H9 (cell line): ENCODE measurements at regions not wholly inside any gene's neighbourhood (a gene's known extent, or its start where the extent isn't known, plus 50 kb on each side); places are given as distances from the start of the nearest gene placed in this dataset.

Source experiments
- DNase-seq: peaks from one replicate; pipeline ENCODE4 v3.0.0-alpha.2; 2017
- H2AFZ ChIP-seq: one replicate; pipeline ENCODE4 v1.6.1; 2013; ENCODE audit warnings: mild to moderate bottlenecking, low read length, control low read depth, moderate library complexity
- H2AK5ac ChIP-seq: 2 replicates; pipeline ENCODE4 v1.6.1; 2013; ENCODE audit warnings: low read length, control low read depth, mixed read lengths; ENCODE audit not compliant: insufficient read length
- H2BK120ac ChIP-seq: one replicate; pipeline ENCODE4 v1.6.1; 2013; ENCODE audit warnings: low read depth, mild to moderate bottlenecking, low read length, control low read depth, inconsistent platforms; ENCODE audit not compliant: poor library complexity, severe bottlenecking
- H2BK12ac ChIP-seq: 2 replicates; pipeline ENCODE4 v1.6.1; 2013; ENCODE audit warnings: low read length, control low read depth, mixed read lengths, low read depth; ENCODE audit not compliant: insufficient read length
- H2BK15ac ChIP-seq: 2 replicates; pipeline ENCODE4 v1.6.1; 2013; ENCODE audit warnings: low read depth, low read length, control low read depth
- H2BK20ac ChIP-seq: one replicate; pipeline ENCODE4 v1.6.1; 2013; ENCODE audit warnings: low read depth, mild to moderate bottlenecking, low read length, control low read depth, inconsistent platforms; ENCODE audit not compliant: poor library complexity, severe bottlenecking
- H2BK5ac ChIP-seq: 2 replicates; pipeline ENCODE4 v1.6.1; 2013; ENCODE audit warnings: low read length, control low read depth, mixed read lengths; ENCODE audit not compliant: insufficient read length
- H3K14ac ChIP-seq: 2 replicates; pipeline ENCODE4 v1.6.1; 2013; ENCODE audit warnings: low read length, control low read depth; ENCODE audit not compliant: insufficient read depth
- H3K18ac ChIP-seq: 2 replicates; pipeline ENCODE4 v1.6.1; 2013; ENCODE audit warnings: low read depth, mild to moderate bottlenecking, mixed read lengths, low read length, control low read depth; ENCODE audit not compliant: insufficient read length
- H3K23ac ChIP-seq: 2 replicates; pipeline ENCODE4 v1.6.1; 2013; ENCODE audit warnings: low read length, control low read depth, mixed read lengths, low read depth; ENCODE audit not compliant: insufficient read length
- H3K23me2 ChIP-seq: 2 replicates; pipeline ENCODE4 v1.6.1; 2013; ENCODE audit warnings: low read depth, mild to moderate bottlenecking, mixed read lengths, low read length, control low read depth; ENCODE audit not compliant: insufficient read length, poor library complexity, severe bottlenecking
- H3K27ac ChIP-seq: 2 replicates; pipeline ENCODE4 v1.5.1; 2013; ENCODE audit warnings: low read length, control low read depth, mixed read lengths, low read depth; ENCODE audit not compliant: insufficient read length
- H3K27me3 ChIP-seq: 2 replicates; pipeline ENCODE4 v1.6.1; 2013; ENCODE audit warnings: low read length, control low read depth, inconsistent platforms; ENCODE audit not compliant: insufficient read depth
- H3K4ac ChIP-seq: 2 replicates; pipeline ENCODE4 v1.6.1; 2013; ENCODE audit warnings: low read depth, mild to moderate bottlenecking, control low read depth, inconsistent platforms, low read length, moderate library complexity
- H3K4me1 ChIP-seq: 2 replicates; pipeline ENCODE4 v1.6.1; 2013; ENCODE audit warnings: low read length, control low read depth, inconsistent platforms; ENCODE audit not compliant: insufficient read depth
- H3K4me2 ChIP-seq: 2 replicates; pipeline ENCODE4 v1.6.1; 2013; ENCODE audit warnings: low read length, control low read depth, mixed read lengths; ENCODE audit not compliant: insufficient read length, insufficient read depth
- H3K56ac ChIP-seq: 2 replicates; pipeline ENCODE4 v1.6.1; 2013; ENCODE audit warnings: low read depth, mild to moderate bottlenecking, mixed read lengths, low read length, control low read depth; ENCODE audit not compliant: insufficient read length
- H3K79me1 ChIP-seq: 2 replicates; pipeline ENCODE4 v1.6.1; 2013; ENCODE audit warnings: low read depth, mild to moderate bottlenecking, moderate library complexity, low read length, control low read depth, inconsistent platforms; ENCODE audit not compliant: insufficient read depth, poor library complexity, severe bottlenecking
- H3K79me2 ChIP-seq: 2 replicates; pipeline ENCODE4 v1.6.1; 2013; ENCODE audit warnings: low read length, control low read depth, inconsistent platforms; ENCODE audit not compliant: insufficient read depth
- H3K9ac ChIP-seq: 2 replicates; pipeline ENCODE4 v1.6.1; 2013; ENCODE audit warnings: low read length, control low read depth, mixed read lengths; ENCODE audit not compliant: insufficient read length; ENCODE audit errors: extremely low read depth
- H3K9me3 ChIP-seq: one replicate; pipeline ENCODE4 v1.6.1; 2013; ENCODE audit warnings: low read depth, low read length, inconsistent platforms; ENCODE audit not compliant: control insufficient read depth
- H3T11ph ChIP-seq: one replicate; pipeline ENCODE4 v1.6.1; 2013; ENCODE audit warnings: mild to moderate bottlenecking, low read length, control low read depth, inconsistent platforms
- H4K20me1 ChIP-seq: one replicate; pipeline ENCODE4 v1.6.1; 2013; ENCODE audit not compliant: control insufficient read depth, insufficient read length, insufficient read depth
- H4K5ac ChIP-seq: 2 replicates; pipeline ENCODE4 v1.6.1; 2013; ENCODE audit warnings: low read depth, mild to moderate bottlenecking, mixed read lengths, low read length, control low read depth; ENCODE audit not compliant: insufficient read length
- H4K8ac ChIP-seq: replicated peaks from 2 replicates; pipeline ENCODE4 v1.6.1; 2013; ENCODE audit warnings: low read length, control low read depth, mixed read lengths, low read depth; ENCODE audit not compliant: insufficient read length
- H4K91ac ChIP-seq: 2 replicates; pipeline ENCODE4 v1.6.1; 2013; ENCODE audit warnings: low read depth, mild to moderate bottlenecking, moderate library complexity, mixed read lengths, low read length, control low read depth; ENCODE audit not compliant: insufficient read length
- H3K27ac Mint-ChIP-seq, 3 experiments: 2 replicates in 2 of 3; 3 replicates in 1 of 3; pipeline ENCODE4 v1.8.0; 2020 to 2021; ENCODE audit warnings: mixed read lengths in 3 of 3, mild to moderate bottlenecking in 1 of 3, moderate library complexity in 1 of 3
- H3K27me3 Mint-ChIP-seq: 2 replicates; pipeline ENCODE4 v1.8.0; 2021; ENCODE audit warnings: low read depth, mild to moderate bottlenecking, moderate library complexity, mixed read lengths
- H3K36me3 Mint-ChIP-seq, 3 experiments: 2 replicates in 2 of 3; 3 replicates in 1 of 3; pipeline ENCODE4 v1.8.0; 2020 to 2021; ENCODE audit warnings: low read depth in 3 of 3, mixed read lengths in 3 of 3; ENCODE audit not compliant: insufficient read depth in 1 of 3
- H3K4me1 Mint-ChIP-seq, 2 experiments: 2 replicates each; pipeline ENCODE4 v1.8.0; 2020; ENCODE audit warnings: mixed read lengths in 2 of 2
- H3K4me3 Mint-ChIP-seq, 2 experiments: 2 replicates in 1 of 2; 3 replicates in 1 of 2; pipeline ENCODE4 v1.8.0; 2020 to 2021; ENCODE audit warnings: mild to moderate bottlenecking in 2 of 2, mixed read lengths in 2 of 2, moderate library complexity in 1 of 2
- H3K9me3 Mint-ChIP-seq, 2 experiments: 2 replicates in 1 of 2; 3 replicates in 1 of 2; pipeline ENCODE4 v1.8.0; 2020; ENCODE audit warnings: mild to moderate bottlenecking in 2 of 2, mixed read lengths in 2 of 2, moderate library complexity in 1 of 2
- WGBS: extraction: QIAGEN DNeasy Blood & Tissue Kit; methylation state at CpG from one replicate; pipeline ENCODE4 v1.1.7; 2013; ENCODE audit warnings: missing lambda C conversion rate, low lambda C conversion rate, mixed read lengths; ENCODE audit not compliant: insufficient read length; ENCODE audit errors: extremely low coverage; 5-methylcytosine and 5-hydroxymethylcytosine counted together
- TF ChIP-seq, protein P1 (sequence below): fragments of 200-600 bp; sonication (generic); conservative IDR thresholded peaks from 3 replicates; pipeline ENCODE4 v1.8.0; 2021; ENCODE audit warnings: antibody characterized with exemption, mild to moderate bottlenecking

DNA sequence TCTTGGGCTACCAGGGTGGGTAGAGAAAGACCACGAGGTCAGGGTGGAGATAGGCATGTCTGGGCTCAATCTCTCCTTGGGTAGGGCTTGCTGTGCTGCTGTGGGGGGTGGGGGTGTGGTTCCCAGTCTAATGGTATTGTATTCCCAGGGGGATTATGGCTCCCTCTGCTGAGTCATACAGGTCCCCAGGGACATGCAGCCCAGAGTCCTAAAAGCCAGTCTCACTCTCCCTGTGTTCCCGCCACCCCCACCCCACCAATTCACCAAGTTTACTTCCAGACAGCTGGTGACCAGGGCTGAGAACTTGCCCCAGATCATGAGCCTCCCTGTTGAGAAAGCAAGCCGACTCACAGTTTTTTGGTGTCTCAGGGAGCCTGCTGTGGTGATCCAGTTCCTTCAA is 367.6 kb downstream of the C12orf75 start:
- Histone ChIP-seq H3K14ac (no peak overlapping the region), H3K27me3 (no peaks in the 10 kb centered on the region), H3K4ac (no peak overlapping the region), H2AK5ac (no peak overlapping the region), H4K8ac (no peak overlapping the region), H3T11ph (no peak overlapping the region), H2BK12ac (no peak overlapping the region), H2BK120ac (no peak overlapping the region), H3K23me2 (no peaks in the 10 kb centered on the region), H3K4me2 (no peak overlapping the region), H2BK15ac (no peak overlapping the region), H3K79me1 (no peaks in the 10 kb centered on the region), H4K20me1 (no peaks in the 10 kb centered on the region), H2BK20ac (no peak overlapping the region), H3K4me1 (no peaks in the 10 kb centered on the region), H3K18ac (no peak overlapping the region), H4K5ac (no peak overlapping the region), H3K9ac (no peak overlapping the region), H3K27ac (no peak overlapping the region), H3K9me3 (no peaks in the 10 kb centered on the region), H4K91ac (no peak overlapping the region), H3K79me2 (no peaks in the 10 kb centered on the region), H2AFZ (no peak overlapping the region), H2BK5ac (no peak overlapping the region), H3K23ac (no peak overlapping the region), H3K56ac (no peak overlapping the region)
- Mint-ChIP-seq H3K9me3 (peaks cover 20 to 29% of the 10 kb centered on the region in 2 experiments), H3K4me1 (no peaks in the 10 kb centered on the region), H3K27ac (no peak overlapping the region), H3K27me3 (no peaks in the 10 kb centered on the region; the same call in 1 of the 2 replicates), H3K36me3 (peaks cover 8 to 31% (median 20%) of the 10 kb centered on the region in 3 experiments; a peak in 5 of 7 replicates), H3K4me3 (no peak overlapping the region)
- TF ChIP-seq, protein P1, sequence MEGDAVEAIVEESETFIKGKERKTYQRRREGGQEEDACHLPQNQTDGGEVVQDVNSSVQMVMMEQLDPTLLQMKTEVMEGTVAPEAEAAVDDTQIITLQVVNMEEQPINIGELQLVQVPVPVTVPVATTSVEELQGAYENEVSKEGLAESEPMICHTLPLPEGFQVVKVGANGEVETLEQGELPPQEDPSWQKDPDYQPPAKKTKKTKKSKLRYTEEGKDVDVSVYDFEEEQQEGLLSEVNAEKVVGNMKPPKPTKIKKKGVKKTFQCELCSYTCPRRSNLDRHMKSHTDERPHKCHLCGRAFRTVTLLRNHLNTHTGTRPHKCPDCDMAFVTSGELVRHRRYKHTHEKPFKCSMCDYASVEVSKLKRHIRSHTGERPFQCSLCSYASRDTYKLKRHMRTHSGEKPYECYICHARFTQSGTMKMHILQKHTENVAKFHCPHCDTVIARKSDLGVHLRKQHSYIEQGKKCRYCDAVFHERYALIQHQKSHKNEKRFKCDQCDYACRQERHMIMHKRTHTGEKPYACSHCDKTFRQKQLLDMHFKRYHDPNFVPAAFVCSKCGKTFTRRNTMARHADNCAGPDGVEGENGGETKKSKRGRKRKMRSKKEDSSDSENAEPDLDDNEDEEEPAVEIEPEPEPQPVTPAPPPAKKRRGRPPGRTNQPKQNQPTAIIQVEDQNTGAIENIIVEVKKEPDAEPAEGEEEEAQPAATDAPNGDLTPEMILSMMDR = no peak
- no peak for DNase-seq
- WGBS = no CpG with 5 or more reads among the region's 3 CpGs
